ENCODE measurements at regions not wholly inside any gene's neighbourhood (a gene's known extent, or its start where the extent isn't known, plus 50 kb on each side); places are given as distances from the start of the nearest gene placed in this dataset.

- Histone ChIP-seq H3K36me3 (no peaks in the 10 kb centered on the region), H3K4me1 (no peaks in the 10 kb centered on the region), H3K27ac (no peak overlapping the region), H3K27me3 (no peaks in the 10 kb centered on the region), H3K9me3 (no peaks in the 10 kb centered on the region), H3K4me3 (no peak overlapping the region)
- no peak for TF ChIP-seq CTCF (IDR thresholded peaks at IDR 0.05)
- TF ChIP-seq EP300 (IDR thresholded peaks at IDR 0.05): no peak
- TF ChIP-seq POLR2A (IDR thresholded peaks at IDR 0.05): no peak
- TF ChIP-seq POLR2AphosphoS5 (IDR thresholded peaks at IDR 0.05): no peak
- ATAC-seq: no peak
Measured at GRCh38 chr4:159719531-159719930, 616.7 kb downstream of the RAPGEF2 start.

- WGBS, 2 donors (ENCODE audit: low coverage in 1 of 2): 100% methylated on average over 3 of the region's 16 CpGs; no CpG with 5 or more reads in 1 of the 2 donors
- H3K4me3 ChIP-seq: no peak overlapping the region
- H3K27ac ChIP-seq: no peak overlapping the region
- TF ChIP-seq POLR2AphosphoS5 (IDR thresholded peaks at IDR 0.05): no peak
- TF ChIP-seq CTCF (IDR thresholded peaks at IDR 0.05): no peak
- TF ChIP-seq POLR2A (IDR thresholded peaks at IDR 0.05): no peak
- TF ChIP-seq EP300 (IDR thresholded peaks at IDR 0.05): no peak
- H3K27me3 ChIP-seq: no peaks in the 10 kb centered on the region
- no peaks in the 10 kb centered on the region for H3K4me1 ChIP-seq
- no peaks in the 10 kb centered on the region for H3K36me3 ChIP-seq
- no peak for ATAC-seq
- no peaks in the 10 kb centered on the region for H3K9me3 ChIP-seq
Measured at GRCh38 chr4:159722052-159722451, 619.2 kb downstream of the RAPGEF2 start.

GRCh38 chr4:159722918-159723317 is 620.0 kb downstream of the RAPGEF2 start:
- Histone ChIP-seq H3K27ac (no peak overlapping the region), H3K9me3 (no peaks in the 10 kb centered on the region), H3K4me1 (no peaks in the 10 kb centered on the region), H3K27me3 (no peaks in the 10 kb centered on the region), H3K36me3 (no peaks in the 10 kb centered on the region), H3K4me3 (no peak overlapping the region)
- ATAC-seq: no peak
- no CpG with 5 or more reads among the region's 4 CpGs for WGBS, 2 donors (ENCODE audit: low coverage in 1 of 2)
- TF ChIP-seq POLR2AphosphoS5 (IDR thresholded peaks at IDR 0.05) (no peak), POLR2A (IDR thresholded peaks at IDR 0.05) (no peak)

- no peak overlapping the region for H3K27ac ChIP-seq
- WGBS, 2 donors (ENCODE audit: low coverage in 1 of 2): 62% methylated on average over 6 of the region's 8 CpGs; no CpG with 5 or more reads in 1 of the 2 donors
- H3K4me1 ChIP-seq: no peaks in the 10 kb centered on the region
- no peak for ATAC-seq
- H3K4me3 ChIP-seq: no peak overlapping the region
- no peaks in the 10 kb centered on the region for H3K36me3 ChIP-seq
- TF ChIP-seq CTCF (IDR thresholded peaks at IDR 0.05): no peak
- no peak for TF ChIP-seq POLR2AphosphoS5 (IDR thresholded peaks at IDR 0.05)
- H3K27me3 ChIP-seq: no peaks in the 10 kb centered on the region
- no peaks in the 10 kb centered on the region for H3K9me3 ChIP-seq
Measured at GRCh38 chr4:159723341-159724048, 620.6 kb downstream of the RAPGEF2 start.

- Histone ChIP-seq H3K4me3 (no peak overlapping the region), H3K9me3 (no peaks in the 10 kb centered on the region), H3K27ac (no peak overlapping the region), H3K36me3 (no peaks in the 10 kb centered on the region), H3K4me1 (no peaks in the 10 kb centered on the region), H3K27me3 (no peaks in the 10 kb centered on the region)
- WGBS, 2 donors (ENCODE audit: low coverage in 1 of 2): 88 to 100% methylated on average over 1 of the region's 1 CpG
- ATAC-seq: no peak
- TF ChIP-seq POLR2AphosphoS5 (IDR thresholded peaks at IDR 0.05): no peak
- no peak for TF ChIP-seq CTCF (IDR thresholded peaks at IDR 0.05)
- no peak for TF ChIP-seq POLR2A (IDR thresholded peaks at IDR 0.05)
- no peak for TF ChIP-seq EP300 (IDR thresholded peaks at IDR 0.05)
Measured at GRCh38 chr4:159725571-159725970, 622.7 kb downstream of the RAPGEF2 start.

Data from gastroesophageal sphincter (tissue), 4 donors.